ENCODE measurements at regions not wholly inside any gene's neighbourhood (a gene's known extent, or its start where the extent isn't known, plus 50 kb on each side); places are given as distances from the start of the nearest gene placed in this dataset.

DNA sequence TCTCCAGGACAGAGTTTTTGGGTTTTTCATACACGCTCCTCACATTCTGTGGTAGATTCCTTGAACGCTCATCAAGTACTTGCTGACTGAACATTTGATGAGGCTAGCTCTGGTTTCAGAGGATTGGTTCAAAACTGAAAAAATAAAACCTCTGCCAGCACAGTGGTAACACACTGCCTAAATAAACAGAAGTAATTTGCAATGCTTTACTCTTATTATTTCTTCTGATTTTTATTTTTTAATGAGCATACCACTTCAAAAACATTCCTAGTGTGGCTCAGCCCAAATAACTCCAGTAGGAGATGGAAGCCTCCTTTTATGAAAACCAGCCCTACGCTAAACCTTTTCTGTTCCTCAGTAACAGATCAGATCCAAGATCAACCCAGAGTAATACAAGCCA is 72.0 kb upstream of the INTU start:
- H3K4me3 Mint-ChIP-seq: no peak overlapping the region
- no peak overlapping the region for H3K27ac Mint-ChIP-seq
- no peaks in the 10 kb centered on the region for H3K27me3 Mint-ChIP-seq (ENCODE audit: low read depth)
- TF ChIP-seq, protein P1, sequence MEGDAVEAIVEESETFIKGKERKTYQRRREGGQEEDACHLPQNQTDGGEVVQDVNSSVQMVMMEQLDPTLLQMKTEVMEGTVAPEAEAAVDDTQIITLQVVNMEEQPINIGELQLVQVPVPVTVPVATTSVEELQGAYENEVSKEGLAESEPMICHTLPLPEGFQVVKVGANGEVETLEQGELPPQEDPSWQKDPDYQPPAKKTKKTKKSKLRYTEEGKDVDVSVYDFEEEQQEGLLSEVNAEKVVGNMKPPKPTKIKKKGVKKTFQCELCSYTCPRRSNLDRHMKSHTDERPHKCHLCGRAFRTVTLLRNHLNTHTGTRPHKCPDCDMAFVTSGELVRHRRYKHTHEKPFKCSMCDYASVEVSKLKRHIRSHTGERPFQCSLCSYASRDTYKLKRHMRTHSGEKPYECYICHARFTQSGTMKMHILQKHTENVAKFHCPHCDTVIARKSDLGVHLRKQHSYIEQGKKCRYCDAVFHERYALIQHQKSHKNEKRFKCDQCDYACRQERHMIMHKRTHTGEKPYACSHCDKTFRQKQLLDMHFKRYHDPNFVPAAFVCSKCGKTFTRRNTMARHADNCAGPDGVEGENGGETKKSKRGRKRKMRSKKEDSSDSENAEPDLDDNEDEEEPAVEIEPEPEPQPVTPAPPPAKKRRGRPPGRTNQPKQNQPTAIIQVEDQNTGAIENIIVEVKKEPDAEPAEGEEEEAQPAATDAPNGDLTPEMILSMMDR (IDR thresholded peaks at IDR 0.05; ENCODE audit: unreplicated experiment): no peak
- no peak for DNase-seq (ENCODE audit: low spot score in 2 of 2, unreplicated experiment in 2 of 2)
- no peaks in the 10 kb centered on the region for H3K36me3 Mint-ChIP-seq
- no peaks in the 10 kb centered on the region for H3K4me1 Mint-ChIP-seq
- H3K9me3 Mint-ChIP-seq: no peaks in the 10 kb centered on the region

DNA sequence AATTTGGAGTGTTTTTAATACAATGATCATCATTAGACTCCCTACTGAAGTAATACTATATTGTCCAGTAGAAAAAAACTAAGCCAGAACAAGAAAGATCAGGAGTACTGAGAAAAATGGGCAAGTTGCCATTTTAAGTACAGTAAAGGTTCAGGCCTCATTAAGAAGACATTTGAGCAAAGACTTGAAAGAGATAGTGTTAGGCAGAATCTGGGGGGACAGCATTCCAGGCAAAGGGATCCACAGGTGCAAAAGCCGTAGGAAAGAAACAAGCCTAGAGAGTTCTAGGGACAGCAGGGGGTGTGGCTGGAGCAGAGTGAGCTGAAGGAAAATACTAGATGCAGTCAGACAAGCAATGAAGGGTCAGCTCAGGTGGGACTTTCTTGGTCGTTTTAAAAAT is 58.1 kb upstream of the INTU start:
- peaks cover 15% of the 10 kb centered on the region for H3K4me1 Mint-ChIP-seq
- H3K27me3 Mint-ChIP-seq (ENCODE audit: low read depth): no peaks in the 10 kb centered on the region
- TF ChIP-seq, protein P1 (IDR thresholded peaks at IDR 0.05; ENCODE audit: unreplicated experiment): no peak
- peaks cover 2% of the 10 kb centered on the region for H3K9me3 Mint-ChIP-seq
- H3K27ac Mint-ChIP-seq: peak overlapping the region; percentile 17
- DNase-seq (ENCODE audit: low spot score in 2 of 2, unreplicated experiment in 2 of 2): no peak
- H3K36me3 Mint-ChIP-seq: no peaks in the 10 kb centered on the region
- no peak overlapping the region for H3K4me3 Mint-ChIP-seq

DNA sequence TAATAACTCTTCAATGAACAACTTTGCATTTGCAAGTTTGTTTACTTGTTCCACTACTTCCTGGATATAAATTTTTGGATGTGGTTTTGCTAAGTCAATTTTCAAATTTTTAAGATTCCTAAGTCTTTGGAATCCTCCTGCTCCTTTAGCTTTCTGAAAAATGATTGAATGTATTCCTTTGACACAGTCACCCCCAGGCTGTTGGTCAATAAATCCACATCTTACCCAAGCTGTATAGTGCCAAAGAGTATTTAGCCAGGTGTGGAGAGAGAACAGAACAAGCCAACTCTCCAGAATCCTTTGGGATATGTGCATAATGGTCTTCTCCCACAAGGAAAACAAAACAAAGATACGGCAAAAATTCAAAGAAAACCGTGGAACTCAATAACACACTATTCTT is 56.9 kb upstream of the INTU start:
- Mint-ChIP-seq H3K27me3 (ENCODE audit: low read depth) (no peaks in the 10 kb centered on the region), H3K9me3 (peaks cover 2% of the 10 kb centered on the region), H3K4me3 (no peak overlapping the region), H3K4me1 (peaks cover 15% of the 10 kb centered on the region), H3K27ac (peak overlapping the region; percentile 44), H3K36me3 (no peaks in the 10 kb centered on the region)
- no peak for DNase-seq (ENCODE audit: low spot score in 2 of 2, unreplicated experiment in 2 of 2)
- TF ChIP-seq, protein P1 (IDR thresholded peaks at IDR 0.05; ENCODE audit: unreplicated experiment): no peak

DNA sequence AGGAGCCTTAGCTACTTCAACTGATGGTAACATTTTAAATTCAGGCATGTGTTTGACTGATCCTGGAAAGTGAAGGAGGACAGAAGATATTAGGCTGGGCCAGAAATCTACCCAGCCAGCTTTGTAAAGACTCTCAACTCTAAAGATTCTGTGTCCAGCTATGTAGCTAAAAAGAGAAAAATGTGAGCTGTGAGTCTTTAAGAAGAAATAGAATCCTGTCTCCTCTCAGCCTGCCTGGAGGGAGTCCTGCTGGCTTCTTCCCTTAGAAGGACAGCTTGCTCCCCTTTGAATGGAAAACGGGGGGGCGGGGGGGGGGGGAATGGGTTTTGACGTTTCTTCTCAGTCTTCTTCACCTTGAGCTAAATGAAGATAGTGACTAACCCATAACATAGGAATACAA is 54.3 kb upstream of the INTU start:
- DNase-seq (ENCODE audit: low spot score in 2 of 2, unreplicated experiment in 2 of 2): no peak
- TF ChIP-seq, protein P1 (IDR thresholded peaks at IDR 0.05; ENCODE audit: unreplicated experiment): no peak
- no peaks in the 10 kb centered on the region for H3K36me3 Mint-ChIP-seq
- no peak overlapping the region for H3K4me3 Mint-ChIP-seq
- no peaks in the 10 kb centered on the region for H3K27me3 Mint-ChIP-seq (ENCODE audit: low read depth)
- H3K4me1 Mint-ChIP-seq: peaks cover 15% of the 10 kb centered on the region
- H3K9me3 Mint-ChIP-seq: peaks cover 2% of the 10 kb centered on the region
- no peak overlapping the region for H3K27ac Mint-ChIP-seq

DNA sequence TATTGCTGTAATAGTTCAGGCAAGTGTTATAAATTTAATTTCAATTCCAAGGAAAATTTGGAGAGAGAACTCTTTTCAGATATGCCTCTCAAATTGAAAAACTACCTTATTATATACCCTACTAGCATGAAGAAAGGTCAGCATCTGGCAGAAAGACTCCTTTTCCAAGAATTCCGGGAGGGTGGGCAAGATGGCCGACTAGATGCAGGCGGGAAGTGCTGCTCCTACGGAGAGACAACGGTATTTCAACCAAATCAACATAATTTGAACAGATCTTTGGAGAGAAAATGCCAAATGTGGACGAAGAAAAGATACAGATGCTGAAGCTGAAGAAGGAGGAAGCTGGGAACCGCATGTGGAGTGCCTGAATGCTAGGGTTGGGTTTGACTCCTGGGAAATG is 53.8 kb upstream of the INTU start:
- Mint-ChIP-seq H3K9me3 (peaks cover 2% of the 10 kb centered on the region), H3K27ac (no peak overlapping the region), H3K4me3 (no peak overlapping the region), H3K4me1 (peaks cover 15% of the 10 kb centered on the region), H3K36me3 (no peaks in the 10 kb centered on the region), H3K27me3 (ENCODE audit: low read depth) (no peaks in the 10 kb centered on the region)
- TF ChIP-seq, protein P1 (IDR thresholded peaks at IDR 0.05; ENCODE audit: unreplicated experiment): no peak
- DNase-seq (ENCODE audit: low spot score in 2 of 2, unreplicated experiment in 2 of 2): no peak

DNA sequence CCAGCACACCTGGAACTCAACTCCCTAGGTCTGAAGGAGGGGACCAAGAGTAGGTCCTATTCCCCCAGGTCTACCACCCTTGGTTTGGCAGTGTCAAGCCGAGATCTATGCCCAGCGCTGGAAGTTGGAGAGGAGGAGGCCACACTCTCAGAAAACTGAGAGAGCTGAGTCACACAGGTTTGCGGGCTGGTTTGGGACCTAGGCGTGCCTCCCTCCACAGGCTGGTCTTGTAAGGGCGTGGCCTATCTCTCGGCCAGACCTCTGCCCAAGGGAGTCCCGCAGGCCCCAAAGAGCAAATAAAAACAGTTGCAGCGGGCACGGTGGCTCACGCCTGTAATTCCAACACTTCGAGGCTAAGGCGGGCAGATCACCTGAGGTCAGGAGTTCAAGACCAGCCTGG is 52.9 kb upstream of the INTU start:
- Mint-ChIP-seq H3K4me1 (peaks cover 10% of the 10 kb centered on the region), H3K36me3 (no peaks in the 10 kb centered on the region), H3K9me3 (no peaks in the 10 kb centered on the region), H3K27ac (no peak overlapping the region), H3K27me3 (ENCODE audit: low read depth) (no peaks in the 10 kb centered on the region), H3K4me3 (no peak overlapping the region)
- no peak for DNase-seq (ENCODE audit: low spot score in 2 of 2, unreplicated experiment in 2 of 2)
- TF ChIP-seq, protein P1 (IDR thresholded peaks at IDR 0.05; ENCODE audit: unreplicated experiment): no peak
